Body of pancreas (tissue), 4 donors: ENCODE measurements at regions not wholly inside any gene's neighbourhood (a gene's known extent, or its start where the extent isn't known, plus 50 kb on each side); places are given as distances from the start of the nearest gene placed in this dataset.
"Not testable (repeated sequence)": the region's sequence is repeated elsewhere in the genome, so short reads cannot be mapped to it uniquely, and the experiment has no call there.

Experiments used
- ATAC-seq: fragments of 150-250 bp; one replicate; pipeline ENCODE4 v1.9.1; 2016
- DNase-seq, 4 donors: peaks; one replicate each; pipeline ENCODE4 v3.0.0-alpha.2; 2019
- H3K27ac ChIP-seq, 4 donors: fragments of 200-600 bp; sonication (generic); 1 replicate in 3 of 4; 2 replicates in 1 of 4; pipeline versions ENCODE4 v1.5.1 to v1.6.1; 2016 to 2019; ENCODE audit warnings: mild to moderate bottlenecking in 1 of 4, mixed read lengths in 1 of 4, moderate library complexity in 1 of 4
- H3K27me3 ChIP-seq, 2 donors: fragments of 200-600 bp; sonication (generic); one replicate each; pipeline ENCODE4 v1.6.0; 2016; ENCODE audit warnings: mild to moderate bottlenecking in 1 of 2
- H3K36me3 ChIP-seq, 2 donors: fragments of 200-600 bp; sonication (generic); replicated peaks in 1 of 2; 2 replicates each; pipeline ENCODE4 v1.5.1; 2016; ENCODE audit warnings: low read depth in 2 of 2; ENCODE audit not compliant: insufficient read depth in 1 of 2
- H3K4me1 ChIP-seq: fragments of 200-600 bp; sonication (generic); one replicate; pipeline ENCODE4 v1.6.0; 2016
- H3K4me3 ChIP-seq, 2 donors: fragments of 200-600 bp; sonication (generic); 1 replicate in 1 of 2; 2 replicates in 1 of 2; pipeline ENCODE4 v1.5.1; 2016 to 2019
- H3K9me3 ChIP-seq, 3 donors: fragments of 200-600 bp; sonication (generic); 1 replicate in 2 of 3; 2 replicates in 1 of 3; pipeline ENCODE4 v1.5.1; 2016
- CTCF ChIP-seq, 7 experiments: fragments of 450-650 bp in 4 of 7; fragments of 200-600 bp in 3 of 7; sonication (generic) in 3 of 7; IDR thresholded peaks; one replicate each; pipeline ENCODE4 v1.5.1; 2016 to 2019; ENCODE audit warnings: antibody characterized with exemption in 7 of 7
- POLR2A ChIP-seq, 3 donors: fragments of 450-650 bp; IDR thresholded peaks; one replicate each; pipeline ENCODE4 v1.6.1; 2016; ENCODE audit warnings: antibody characterized with exemption in 3 of 3, mild to moderate bottlenecking in 2 of 3
- WGBS, 2 donors: methylation state at CpG; one replicate each; pipeline ENCODE4 v1.1.5; 2017; 5-methylcytosine and 5-hydroxymethylcytosine counted together
- intact Hi-C: fragments of 100-400 bp; cut with DNase I; formaldehyde crosslinking; loops from one replicate; pipeline ENCODE4 v1.15.1; 2023

- Histone ChIP-seq H3K27me3 (no peaks in the 10 kb centered on the region), H3K9me3 (no peaks in the 10 kb centered on the region), H3K27ac (no peak overlapping the region), H3K4me3 (no peak overlapping the region), H3K36me3 (no peaks in the 10 kb centered on the region), H3K4me1 (no peaks in the 10 kb centered on the region)
- no peak for TF ChIP-seq CTCF (IDR thresholded peaks at IDR 0.05)
- TF ChIP-seq POLR2A (IDR thresholded peaks at IDR 0.05), result no peak
- WGBS, 2 donors, result 58 to 67% methylated on average over 2 of the region's 2 CpGs
- ATAC-seq, result no peak
- no peak for DNase-seq
- intact Hi-C loops, result no loop called here
Measured at GRCh38 chr9:1929134-1929533, 86.0 kb upstream of the SMARCA2 start.

- 78% methylated on average over 5 of the region's 5 CpGs for WGBS, 2 donors
- H3K27ac ChIP-seq, result no peak overlapping the region
- H3K9me3 ChIP-seq, result no peaks in the 10 kb centered on the region
- H3K36me3 ChIP-seq, result no peaks in the 10 kb centered on the region
- no peak for DNase-seq
- ATAC-seq, result no peak
- no peaks in the 10 kb centered on the region for H3K27me3 ChIP-seq
- TF ChIP-seq CTCF (IDR thresholded peaks at IDR 0.05), result no peak
- no peak for TF ChIP-seq POLR2A (IDR thresholded peaks at IDR 0.05)
- intact Hi-C loops, result no loop called here
- H3K4me3 ChIP-seq, result no peak overlapping the region
- H3K4me1 ChIP-seq, result no peaks in the 10 kb centered on the region
Measured at GRCh38 chr9:1929722-1930244, 85.4 kb upstream of the SMARCA2 start.

- H3K27me3 ChIP-seq, H3K4me3 ChIP-seq, H3K36me3 ChIP-seq, ATAC-seq, H3K9me3 ChIP-seq, H3K4me1 ChIP-seq, intact Hi-C loops, DNase-seq, H3K27ac ChIP-seq: not testable (repeated sequence)
- WGBS, 2 donors, result 72 to 85% methylated on average over 9 of the region's 9 CpGs
Measured at GRCh38 chr9:1930245-1930736, 84.9 kb upstream of the SMARCA2 start.

- Histone ChIP-seq H3K9me3 (no peaks in the 10 kb centered on the region), H3K36me3 (no peaks in the 10 kb centered on the region), H3K4me1 (no peaks in the 10 kb centered on the region), H3K27me3 (no peaks in the 10 kb centered on the region), H3K27ac (no peak overlapping the region), H3K4me3 (no peak overlapping the region)
- intact Hi-C loops, result no loop called here
- WGBS, 2 donors, result 73 to 86% methylated on average over 1 of the region's 1 CpG
- DNase-seq, result no peak
- no peak for ATAC-seq
- TF ChIP-seq CTCF (IDR thresholded peaks at IDR 0.05) (no peak), POLR2A (IDR thresholded peaks at IDR 0.05) (no peak)
Measured at GRCh38 chr9:1938135-1938534, 77.0 kb upstream of the SMARCA2 start.

- TF ChIP-seq CTCF (IDR thresholded peaks at IDR 0.05), result no peak
- TF ChIP-seq POLR2A (IDR thresholded peaks at IDR 0.05), result no peak
- intact Hi-C loops, result no loop called here
- Histone ChIP-seq H3K27ac (no peak overlapping the region), H3K4me3 (no peak overlapping the region), H3K36me3 (no peaks in the 10 kb centered on the region), H3K27me3 (no peaks in the 10 kb centered on the region), H3K4me1 (no peaks in the 10 kb centered on the region), H3K9me3 (no peaks in the 10 kb centered on the region)
- 75 to 80% methylated on average over 2 of the region's 2 CpGs for WGBS, 2 donors
- DNase-seq (no peak), ATAC-seq (no peak)
Measured at GRCh38 chr9:1938675-1939170, 76.4 kb upstream of the SMARCA2 start.
